Right lobe of liver (tissue), 6 donors: ENCODE measurements at regions not wholly inside any gene's neighbourhood (a gene's known extent, or its start where the extent isn't known, plus 50 kb on each side); places are given as distances from the start of the nearest gene placed in this dataset.

Experiments used
- ATAC-seq, 4 donors: fragments of 200-7000 bp; cut with Tn5 transposase; one replicate each; pipeline ENCODE4 v1.9.1; 2020; ENCODE audit warnings: mild to moderate bottlenecking in 4 of 4, moderate library complexity in 4 of 4
- DNase-seq, 3 donors: peaks; one replicate each; pipeline ENCODE4 v3.0.0-alpha.2; 2020
- H3K27ac ChIP-seq, 3 donors: fragments of 200-600 bp; one replicate each; pipeline ENCODE4 v1.8.0; 2022
- H3K27me3 ChIP-seq, 2 donors: fragments of 200-600 bp; one replicate each; pipeline ENCODE4 v1.8.0; 2022
- H3K36me3 ChIP-seq, 4 donors: fragments of 200-600 bp; sonication (generic) in 1 of 4; one replicate each; pipeline versions ENCODE4 v1.5.1 to v1.8.0; 2017 to 2022; ENCODE audit warnings: control low read depth in 1 of 4
- H3K4me1 ChIP-seq, 4 donors: fragments of 200-600 bp; sonication (generic) in 1 of 4; one replicate each; pipeline versions ENCODE4 v1.5.1 to v1.8.0; 2017 to 2022; ENCODE audit warnings: control low read depth in 1 of 4
- H3K4me3 ChIP-seq, 3 donors: fragments of 200-600 bp; one replicate each; pipeline ENCODE4 v1.8.0; 2022
- H3K9me3 ChIP-seq, 4 donors: fragments of 200-600 bp; sonication (generic) in 1 of 4; one replicate each; pipeline versions ENCODE4 v1.5.1 to v1.8.0; 2017 to 2022; ENCODE audit warnings: control low read depth in 1 of 4
- CTCF ChIP-seq, 4 donors: fragments of 200-600 bp in 3 of 4; fragments of 450-650 bp in 1 of 4; IDR thresholded peaks; one replicate each; pipeline versions ENCODE4 v1.5.1 to v1.8.0; 2016 to 2022; ENCODE audit warnings: antibody characterized with exemption in 4 of 4, mild to moderate bottlenecking in 2 of 4
- POLR2A ChIP-seq: fragments of 450-650 bp; IDR thresholded peaks from one replicate; pipeline ENCODE4 v1.6.1; 2017; ENCODE audit warnings: antibody characterized with exemption, mild to moderate bottlenecking
- WGBS: methylation state at CpG from one replicate; pipeline ENCODE4 v1.1.6; 2018; ENCODE audit warnings: low coverage, low lambda C conversion rate; ENCODE audit not compliant: insufficient coverage; ENCODE audit errors: missing lambda C conversion rate; 5-methylcytosine and 5-hydroxymethylcytosine counted together
- intact Hi-C, 2 donors: fragments of 100-400 bp; cut with DNase I; formaldehyde crosslinking; loops; one replicate each; pipeline versions ENCODE4 v1.11.2 to v1.14.1; 2022
- donor health status: DM: no; HTN: yes; CAD: no.
- donor health status: DM: no; HTN: no; CAD: no.
- donor health status: DM: no; HTN: no; CAD: no.
- donor health status: DM: no; HTN: yes; CAD: no.
- donor health status: DM: no; HTN: yes; CAD: no.

- no peaks in the 10 kb centered on the region for H3K36me3 ChIP-seq
- TF ChIP-seq CTCF (IDR thresholded peaks at IDR 0.05): no peak
- no peak for TF ChIP-seq POLR2A
- H3K27me3 ChIP-seq: no peaks in the 10 kb centered on the region
- ATAC-seq: no peak
- no peak overlapping the region for H3K4me3 ChIP-seq
- H3K4me1 ChIP-seq: peaks cover 0 to 4% (median 0%) of the 10 kb centered on the region in 4 donors
- intact Hi-C loops: no loop called here
- no peaks in the 10 kb centered on the region for H3K9me3 ChIP-seq
- 71% methylated on average over 1 of the region's 1 CpG for WGBS
- DNase-seq: no peak
- no peak overlapping the region for H3K27ac ChIP-seq
Observed at GRCh38 chr11:37456746-37457145, 858.7 kb upstream of the RAG2 start.

- Histone ChIP-seq H3K4me3 (no peak overlapping the region), H3K4me1 (peaks cover 0 to 21% (median 0%) of the 10 kb centered on the region in 4 donors), H3K9me3 (no peaks in the 10 kb centered on the region), H3K27ac (peak overlapping the region in 2 of 3 donors; percentile 51 to 69), H3K36me3 (no peaks in the 10 kb centered on the region), H3K27me3 (no peaks in the 10 kb centered on the region)
- intact Hi-C loops: no loop called here
- ATAC-seq (peak; percentile 73 to 85 (median 76)), DNase-seq (no peak)
- TF ChIP-seq POLR2A (no peak), CTCF (IDR thresholded peaks at IDR 0.05) (no peak)
Observed at GRCh38 chr11:37451903-37452302, 853.9 kb upstream of the RAG2 start.

GRCh38 chr11:37450613-37451012 is 852.6 kb upstream of the RAG2 start:
- 12% methylated on average over 2 of the region's 2 CpGs for WGBS
- DNase-seq: no peak
- intact Hi-C loops: no loop called here
- Histone ChIP-seq H3K4me3 (no peak overlapping the region), H3K9me3 (no peaks in the 10 kb centered on the region), H3K4me1 (peaks cover 0 to 21% (median 0%) of the 10 kb centered on the region in 4 donors), H3K36me3 (no peaks in the 10 kb centered on the region), H3K27ac (peak overlapping the region in 2 of 3 donors; percentile 51 to 69), H3K27me3 (no peaks in the 10 kb centered on the region)
- peak in 2 of 4 donors; percentile 15 to 20 for ATAC-seq
- no peak for TF ChIP-seq CTCF (IDR thresholded peaks at IDR 0.05)
- no peak for TF ChIP-seq POLR2A

- peaks cover 0 to 21% (median 0%) of the 10 kb centered on the region in 4 donors for H3K4me1 ChIP-seq
- intact Hi-C loops: no loop called here
Observed at GRCh38 chr11:37449146-37449545, 851.1 kb upstream of the RAG2 start.

More at GRCh38 chr11:37449146-37449545, 851.1 kb upstream of the RAG2 start:
- WGBS: 6% methylated on average over 3 of the region's 3 CpGs
- Histone ChIP-seq H3K36me3 (no peaks in the 10 kb centered on the region), H3K27ac (peak overlapping the region in 1 of 3 donors; percentile 1), H3K9me3 (no peaks in the 10 kb centered on the region), H3K4me3 (no peak overlapping the region), H3K27me3 (no peaks in the 10 kb centered on the region)
- DNase-seq (peak in 1 of 3 donors; percentile 62), ATAC-seq (peak; percentile 89 to 97 (median 94))
- TF ChIP-seq CTCF (IDR thresholded peaks at IDR 0.05) (peak; percentile 41 to 65 (median 60)), POLR2A (no peak)
